IMR-90 (cell line): ENCODE measurements at regions not wholly inside any gene's neighbourhood (a gene's known extent, or its start where the extent isn't known, plus 50 kb on each side); places are given as distances from the start of the nearest gene placed in this dataset.

ENCODE experiments used
- ATAC-seq: fragments of 200-7000 bp; cut with Tn5 transposase; 2 replicates; pipeline ENCODE4 v1.9.1; 2020; ENCODE audit warnings: low read depth, mild to moderate bottlenecking, moderate library complexity
- BruUV-seq: library from RNA; stranded (reverse); fragments of 400-500 nt; replicated peaks from 2 replicates; lab custom pipeline; 2021; lab: Mats Ljungman, UMichigan
- CTCF ChIA-PET: fragments of 300-600 bp; formaldehyde crosslinking; extraction: SDS; loops from one replicate; lab custom pipeline; 2021; ENCODE audit warnings: antibody characterized with exemption; lab: Yijun Ruan, JAX
- POLR2A ChIA-PET: fragments of 300-600 bp; sonication (Branson Sonifier 250); formaldehyde crosslinking; loops from one replicate; lab custom pipeline; 2022; ENCODE audit warnings: antibody characterized with exemption; ENCODE audit not compliant: unreplicated experiment; lab: Charles Lee
- DNase-seq: peaks from one replicate; pipeline ENCODE4 v3.0.0; 2013
- H2AFZ ChIP-seq: replicated peaks from 2 replicates; pipeline ENCODE3; 2013; ENCODE audit warnings: low read length, mild to moderate bottlenecking; ENCODE audit not compliant: poor library complexity
- H2AK5ac ChIP-seq: 2 replicates; pipeline ENCODE4 v1.6.1; 2013; ENCODE audit warnings: low read depth, low read length, inconsistent platforms
- H2AK9ac ChIP-seq: replicated peaks from 2 replicates; pipeline ENCODE3; 2013; ENCODE audit warnings: mild to moderate bottlenecking, low read depth, low read length, moderate library complexity; ENCODE audit not compliant: poor library complexity
- H2BK120ac ChIP-seq: 2 replicates; pipeline ENCODE4 v1.6.1; 2013; ENCODE audit warnings: low read depth, low read length, inconsistent platforms
- H2BK15ac ChIP-seq: 3 replicates; pipeline ENCODE4 v1.6.1; 2013; ENCODE audit warnings: low read depth, low read length, inconsistent platforms
- H2BK20ac ChIP-seq: 2 replicates; pipeline ENCODE4 v1.6.1; 2013; ENCODE audit warnings: low read depth, mild to moderate bottlenecking, inconsistent platforms, low read length, moderate library complexity
- H2BK5ac ChIP-seq: 2 replicates; pipeline ENCODE4 v1.6.1; 2013; ENCODE audit warnings: mild to moderate bottlenecking, low read depth, low read length, inconsistent platforms; ENCODE audit not compliant: poor library complexity, severe bottlenecking
- H3K14ac ChIP-seq: replicated peaks from 2 replicates; pipeline ENCODE4 v1.6.1; 2013; ENCODE audit warnings: low read depth, low read length, inconsistent platforms
- H3K18ac ChIP-seq: 2 replicates; pipeline ENCODE4 v1.6.1; 2013; ENCODE audit warnings: low read depth, low read length, control low read depth
- H3K23ac ChIP-seq: 2 replicates; pipeline ENCODE4 v1.6.1; 2013; ENCODE audit warnings: low read depth, low read length, inconsistent platforms
- H3K27ac ChIP-seq: 2 replicates; pipeline ENCODE4 v1.5.1; 2013; ENCODE audit warnings: mild to moderate bottlenecking, control low read depth, low read length; ENCODE audit not compliant: insufficient read depth
- H3K27me3 ChIP-seq: 2 replicates; pipeline ENCODE4 v1.6.1; 2013; ENCODE audit warnings: low read length; ENCODE audit not compliant: control insufficient read depth, insufficient read depth
- H3K36me3 ChIP-seq: 2 replicates; pipeline ENCODE4 v1.6.1; 2013; ENCODE audit warnings: low read length, mixed read lengths; ENCODE audit not compliant: control insufficient read depth, insufficient read depth
- H3K4ac ChIP-seq: 2 replicates; pipeline ENCODE4 v1.6.1; 2013; ENCODE audit warnings: low read depth, low read length, inconsistent platforms
- H3K4me1 ChIP-seq: 2 replicates; pipeline ENCODE4 v1.6.1; 2013; ENCODE audit warnings: low read length, mixed read lengths; ENCODE audit not compliant: control insufficient read depth, insufficient read depth
- H3K4me2 ChIP-seq: 2 replicates; pipeline ENCODE4 v1.6.1; 2013; ENCODE audit warnings: low read depth, mild to moderate bottlenecking, control low read depth, low read length, moderate library complexity
- H3K4me3 ChIP-seq: 2 replicates; pipeline ENCODE4 v1.5.1; 2013; ENCODE audit warnings: low read depth, mild to moderate bottlenecking, control low read depth, low read length, moderate library complexity; ENCODE audit not compliant: insufficient read depth
- H3K56ac ChIP-seq: 2 replicates; pipeline ENCODE4 v1.6.1; 2013; ENCODE audit warnings: low read length, inconsistent platforms; ENCODE audit not compliant: insufficient read depth; ENCODE audit errors: extremely low read depth
- H3K79me1 ChIP-seq, 2 experiments: 2 replicates each; pipeline ENCODE4 v1.6.1; 2013; ENCODE audit warnings: low read length in 2 of 2, inconsistent platforms in 1 of 2, low read depth in 1 of 2
- H3K9ac ChIP-seq: 2 replicates; pipeline ENCODE4 v1.6.1; 2013; ENCODE audit warnings: low read depth, low read length, control low read depth
- H3K9me1 ChIP-seq: 2 replicates; pipeline ENCODE4 v1.6.1; 2013; ENCODE audit warnings: low read length, inconsistent platforms; ENCODE audit not compliant: insufficient read depth
- H3K9me3 ChIP-seq: 2 replicates; pipeline ENCODE4 v1.6.1; 2013; ENCODE audit warnings: low read length; ENCODE audit not compliant: control insufficient read depth, insufficient read depth
- H4K20me1 ChIP-seq: 2 replicates; pipeline ENCODE4 v1.6.1; 2013; ENCODE audit warnings: low read length, inconsistent platforms; ENCODE audit not compliant: insufficient read depth
- H4K5ac ChIP-seq: 2 replicates; pipeline ENCODE4 v1.6.1; 2013; ENCODE audit warnings: mild to moderate bottlenecking, low read depth, low read length, control low read depth
- H4K8ac ChIP-seq, 2 experiments: 2 replicates each; pipeline ENCODE4 v1.6.1; 2013; ENCODE audit warnings: low read depth in 2 of 2, low read length in 2 of 2, control low read depth in 1 of 2, inconsistent platforms in 1 of 2
- H4K91ac ChIP-seq: 2 replicates; pipeline ENCODE4 v1.6.1; 2013; ENCODE audit warnings: low read depth, low read length, inconsistent platforms; ENCODE audit not compliant: insufficient read depth
- CEBPB ChIP-seq: IDR thresholded peaks from 2 replicates; pipeline ENCODE4 v1.6.1; 2012; ENCODE audit warnings: low read depth, low read length, improper control_type of control experiment
- NFE2L2 ChIP-seq: fragments of 150-350 bp; IDR thresholded peaks from 2 replicates; pipeline ENCODE4 v1.6.1; 2016; ENCODE audit warnings: low read depth, mild to moderate bottlenecking, low read length
- WGBS, 2 experiments: methylation state at CpG; one replicate each; pipeline versions ENCODE4 v1.1.5 to v1.1.7; 2013; ENCODE audit warnings: missing lambda C conversion rate in 2 of 2; ENCODE audit not compliant: insufficient read length in 1 of 2; ENCODE audit errors: extremely low coverage in 2 of 2; 5-methylcytosine and 5-hydroxymethylcytosine counted together
- dilution Hi-C: fragments of 300-500 bp; cut with HindIII; formaldehyde crosslinking; loops from one replicate; pipeline ENCODE4 v1.14.3; 2018; ENCODE audit warnings: low sequenced_read_pairs; ENCODE audit not compliant: unreplicated experiment
- in situ Hi-C: fragments of 300-500 bp; cut with MboI; formaldehyde crosslinking; loops from 3 replicates; pipeline ENCODE4 v1.14.3; 2019; ENCODE audit warnings: low sequenced_read_pairs, inconsistent platforms, mixed read lengths
- intact Hi-C: fragments of 100-400 bp; cut with micrococcal nuclease; formaldehyde crosslinking; loops from 2 replicates; pipeline ENCODE4 v1.10.0; 2022

- no peaks in the 10 kb centered on the region for H3K27me3 ChIP-seq
- intact Hi-C loops (no loop called here), in situ Hi-C loops (no loop called here), dilution Hi-C loops (no loop called here)
- no peaks in the 10 kb centered on the region for H3K9me3 ChIP-seq
- no peak overlapping the region for H2BK15ac ChIP-seq
- no peak overlapping the region for H3K4me2 ChIP-seq
- H2BK20ac ChIP-seq = no peak overlapping the region
- no peak overlapping the region for H4K5ac ChIP-seq
- DNase-seq (no peak), ATAC-seq (no peak)
- H3K18ac ChIP-seq = no peak overlapping the region
- H3K4ac ChIP-seq = no peak overlapping the region
- H4K8ac ChIP-seq = no peak overlapping the region
- no peaks in the 10 kb centered on the region for H3K4me1 ChIP-seq
- H3K9ac ChIP-seq = no peak overlapping the region
- CTCF ChIA-PET = no interaction called here
- no peak overlapping the region for H3K56ac ChIP-seq
- TF ChIP-seq NFE2L2 (no peak), CEBPB (no peak)
- no peak overlapping the region for H4K91ac ChIP-seq
- no peak overlapping the region for H3K27ac ChIP-seq
- H3K14ac ChIP-seq = no peak overlapping the region
- no peak overlapping the region for H2BK5ac ChIP-seq
- H3K23ac ChIP-seq = no peak overlapping the region
- H4K20me1 ChIP-seq = no peaks in the 10 kb centered on the region
- H3K79me1 ChIP-seq = no peaks in the 10 kb centered on the region
- no TSS peak for BruUV-seq
- POLR2A ChIA-PET = no interaction called here
- H3K4me3 ChIP-seq = no peak overlapping the region
- no peaks in the 10 kb centered on the region for H3K36me3 ChIP-seq
- H2BK120ac ChIP-seq = no peak overlapping the region
- no peak overlapping the region for H2AFZ ChIP-seq
- no peaks in the 10 kb centered on the region for H3K9me1 ChIP-seq
- WGBS, 2 experiments = no CpG with 5 or more reads among the region's 2 CpGs
- H2AK9ac ChIP-seq = no peak overlapping the region
- no peak overlapping the region for H2AK5ac ChIP-seq
Measured at GRCh38 chr2:145050134-145050533, 530.2 kb upstream of the ZEB2 start.
